ENCODE measurements at regions not wholly inside any gene's neighbourhood (a gene's known extent, or its start where the extent isn't known, plus 50 kb on each side); places are given as distances from the start of the nearest gene placed in this dataset.

DNA sequence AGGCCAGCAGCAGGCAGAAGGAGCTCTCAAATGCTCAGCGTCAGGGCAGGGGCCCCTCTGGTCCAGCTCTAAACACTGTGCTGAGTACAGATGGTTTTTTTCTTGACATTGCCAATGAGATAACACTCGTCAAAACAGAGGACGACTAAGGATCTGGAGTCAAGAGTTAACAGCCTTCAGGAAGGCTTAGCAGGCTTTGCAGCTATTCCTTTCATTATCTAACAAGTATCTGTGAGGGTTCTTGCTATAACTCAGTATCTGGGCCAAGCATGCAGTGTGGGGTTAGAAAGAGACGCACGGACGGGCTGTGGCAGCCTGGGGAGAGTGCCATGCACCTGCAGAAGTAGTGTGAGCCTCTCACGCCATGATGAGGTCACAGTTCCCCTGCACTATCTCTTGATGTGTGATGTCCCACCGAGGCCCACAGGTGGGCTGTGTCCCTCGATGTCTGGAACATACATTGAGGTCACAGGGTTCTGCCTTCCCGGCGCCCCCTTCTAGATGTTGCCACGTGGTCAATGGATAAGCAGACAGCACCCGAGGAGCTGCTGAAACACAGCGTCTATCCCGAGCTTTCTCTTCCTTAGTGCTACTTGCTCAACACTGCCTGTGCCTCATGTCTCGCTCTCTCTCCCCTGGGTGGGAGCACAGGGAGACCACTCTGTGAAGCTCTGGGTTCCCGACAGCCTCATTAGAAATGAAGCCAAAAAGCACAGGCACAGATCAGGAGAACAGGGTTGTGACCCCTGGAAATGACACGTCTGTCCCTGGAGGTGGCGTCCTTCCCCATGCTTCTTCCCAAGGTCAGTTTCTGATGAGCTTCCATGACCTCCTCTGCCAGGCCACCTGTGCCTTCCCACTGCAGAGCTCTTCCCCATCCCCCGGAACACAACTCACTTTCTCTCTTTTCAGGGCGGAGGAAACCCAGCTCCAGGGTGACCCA is 85.5 kb upstream of the RPS6KA2 start:
- Histone ChIP-seq H3K9me3 (ENCODE audit: low read length) (no peaks in the 10 kb centered on the region), H4K20me1 (ENCODE audit: insufficient read depth, low read length) (no peaks in the 10 kb centered on the region), H3K27ac (ENCODE audit: low read depth, low read length, poor library complexity, severe bottlenecking) (no peak overlapping the region), H2AFZ (ENCODE audit: low read length) (no peak overlapping the region), H3K9me2 (ENCODE audit: insufficient read depth, low read length) (no peaks in the 10 kb centered on the region), H3K4me1 (ENCODE audit: insufficient read depth, low read length, poor library complexity, severe bottlenecking) (no peaks in the 10 kb centered on the region), H3K79me2 (ENCODE audit: insufficient read depth, low read depth, low read length) (no peaks in the 10 kb centered on the region), H3K4me3 (ENCODE audit: low read depth, low read length, poor library complexity, severe bottlenecking) (no peak overlapping the region), H3K36me3 (ENCODE audit: insufficient read depth, low read length) (no peaks in the 10 kb centered on the region), H3K4me2 (ENCODE audit: low read length) (no peak overlapping the region)
- CTCF ChIA-PET (ENCODE audit: unreplicated experiment), result no interaction called here
- no peak for TF ChIP-seq CTCF (conservative IDR thresholded peaks at IDR 0.05; ENCODE audit: low read length)
- TF ChIP-seq EZH2phosphoT487 (IDR thresholded peaks at IDR 0.05; ENCODE audit: borderline replicate concordance, low read depth, low read length), result no peak
- intact Hi-C loops (cut with micrococcal nuclease; ENCODE audit: unreplicated experiment), result no loop called here
- DNase-seq (ENCODE audit: low spot score), result no peak
- BruUV-seq (replicated peaks), result no TSS peak
- POLR2A ChIA-PET, result interaction anchor here (0.6 kb wide), 1 partner anchor 214 kb away, joined by 3 read pairs; no protein-coding TSS in a partner anchor

GRCh38 chr6:166710084-166710483 is 83.0 kb upstream of the RPS6KA2 start:
- H4K20me1 ChIP-seq (ENCODE audit: insufficient read depth, low read length), result no peaks in the 10 kb centered on the region
- no peaks in the 10 kb centered on the region for H3K9me3 ChIP-seq (ENCODE audit: low read length)
- no peaks in the 10 kb centered on the region for H3K9me2 ChIP-seq (ENCODE audit: insufficient read depth, low read length)
- no peak for DNase-seq (ENCODE audit: low spot score)
- no peak overlapping the region for H3K4me2 ChIP-seq (ENCODE audit: low read length)
- H2AFZ ChIP-seq (ENCODE audit: low read length), result no peak overlapping the region
- CTCF ChIA-PET (ENCODE audit: unreplicated experiment), result no interaction called here
- H3K4me1 ChIP-seq (ENCODE audit: insufficient read depth, low read length, poor library complexity, severe bottlenecking), result no peaks in the 10 kb centered on the region
- intact Hi-C loops (cut with micrococcal nuclease; ENCODE audit: unreplicated experiment), result no loop called here
- POLR2A ChIA-PET, result no interaction called here
- no TSS peak for BruUV-seq (replicated peaks)
- H3K27ac ChIP-seq (ENCODE audit: low read depth, low read length, poor library complexity, severe bottlenecking), result no peak overlapping the region
- H3K4me3 ChIP-seq (ENCODE audit: low read depth, low read length, poor library complexity, severe bottlenecking), result no peak overlapping the region
- TF ChIP-seq EZH2phosphoT487 (IDR thresholded peaks at IDR 0.05; ENCODE audit: borderline replicate concordance, low read depth, low read length), result no peak
- TF ChIP-seq CTCF (conservative IDR thresholded peaks at IDR 0.05; ENCODE audit: low read length), result no peak
- H3K79me2 ChIP-seq (ENCODE audit: insufficient read depth, low read depth, low read length), result no peaks in the 10 kb centered on the region
- H3K36me3 ChIP-seq (ENCODE audit: insufficient read depth, low read length), result no peaks in the 10 kb centered on the region

GRCh38 chr6:166708460-166708859 is 81.4 kb upstream of the RPS6KA2 start:
- H3K36me3 ChIP-seq (ENCODE audit: insufficient read depth, low read length), result no peaks in the 10 kb centered on the region
- no peaks in the 10 kb centered on the region for H4K20me1 ChIP-seq (ENCODE audit: insufficient read depth, low read length)
- ChIA-PET CTCF (ENCODE audit: unreplicated experiment) (no interaction called here), POLR2A (interaction anchor here (1.0 kb wide), 1 partner anchor 65 kb away, joined by 3 read pairs; no protein-coding TSS in a partner anchor)
- no peak overlapping the region for H2AFZ ChIP-seq (ENCODE audit: low read length)
- H3K9me2 ChIP-seq (ENCODE audit: insufficient read depth, low read length), result no peaks in the 10 kb centered on the region
- no TSS peak for BruUV-seq (replicated peaks)
- H3K4me2 ChIP-seq (ENCODE audit: low read length), result no peak overlapping the region
- no peaks in the 10 kb centered on the region for H3K9me3 ChIP-seq (ENCODE audit: low read length)
- H3K79me2 ChIP-seq (ENCODE audit: insufficient read depth, low read depth, low read length), result no peaks in the 10 kb centered on the region
- TF ChIP-seq EZH2phosphoT487 (IDR thresholded peaks at IDR 0.05; ENCODE audit: borderline replicate concordance, low read depth, low read length) (no peak), CTCF (conservative IDR thresholded peaks at IDR 0.05; ENCODE audit: low read length) (no peak)
- no peak overlapping the region for H3K4me3 ChIP-seq (ENCODE audit: low read depth, low read length, poor library complexity, severe bottlenecking)
- intact Hi-C loops (cut with micrococcal nuclease; ENCODE audit: unreplicated experiment), result no loop called here
- no peak overlapping the region for H3K27ac ChIP-seq (ENCODE audit: low read depth, low read length, poor library complexity, severe bottlenecking)
- DNase-seq (ENCODE audit: low spot score), result no peak
- H3K4me1 ChIP-seq (ENCODE audit: insufficient read depth, low read length, poor library complexity, severe bottlenecking), result no peaks in the 10 kb centered on the region
